HT-29 (cell line): ENCODE measurements at regions not wholly inside any gene's neighbourhood (a gene's known extent, or its start where the extent isn't known, plus 50 kb on each side); places are given as distances from the start of the nearest gene placed in this dataset.

Experiments used
- DNase-seq: peaks from one replicate; pipeline ENCODE4 v3.0.0-alpha.2; 2015; ENCODE audit warnings: low spot score

DNA sequence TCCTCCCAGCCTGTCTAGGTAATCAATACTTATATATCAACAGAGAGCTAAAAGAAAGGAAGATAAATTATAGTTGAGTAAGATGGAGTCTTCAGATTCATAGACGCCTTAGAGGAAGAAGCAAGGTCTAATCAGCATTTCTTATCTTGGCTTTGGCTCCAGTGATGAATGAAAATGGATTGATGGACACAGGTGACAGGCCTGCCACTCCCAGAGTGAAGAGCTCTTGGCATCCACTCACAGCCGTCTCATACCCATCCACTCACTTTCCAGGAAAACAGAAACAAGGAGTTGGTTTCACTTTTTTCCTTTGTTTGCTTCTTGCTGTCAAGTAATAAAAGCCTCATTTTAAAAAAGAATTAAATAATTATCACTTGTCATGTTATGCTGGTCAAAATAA, 168.2 kb downstream of the MFSD1 start:
- no peak for DNase-seq

GRCh38 chr3:158974904-158975303, 173.1 kb downstream of the MFSD1 start:
- no peak for DNase-seq

GRCh38 chr3:158976966-158977365, 175.1 kb downstream of the MFSD1 start:
- DNase-seq = no peak

DNA sequence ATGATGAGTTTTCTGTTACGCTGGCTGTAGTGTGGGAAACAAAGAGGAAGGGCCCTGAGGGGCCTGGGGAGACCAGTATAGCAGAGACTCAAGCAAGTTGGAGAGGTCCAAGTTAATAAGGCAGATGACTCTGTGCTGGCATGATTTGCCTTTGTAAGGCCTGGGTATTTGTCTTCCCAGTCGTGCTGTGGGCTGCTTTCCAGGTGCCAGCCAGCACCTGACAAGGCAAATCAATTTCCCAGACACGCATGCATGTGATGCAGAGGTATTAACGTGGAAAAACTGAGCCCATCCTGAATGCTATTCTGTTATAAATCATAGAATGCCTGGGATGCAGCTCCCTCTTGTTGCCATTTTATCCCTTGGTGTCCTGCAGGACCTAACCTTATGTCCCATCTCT, 175.6 kb downstream of the MFSD1 start:
- DNase-seq = no peak

- no peak for DNase-seq
These were observed 181.6 kb downstream of the MFSD1 start for GRCh38 chr3:158983216-158984099.

DNA sequence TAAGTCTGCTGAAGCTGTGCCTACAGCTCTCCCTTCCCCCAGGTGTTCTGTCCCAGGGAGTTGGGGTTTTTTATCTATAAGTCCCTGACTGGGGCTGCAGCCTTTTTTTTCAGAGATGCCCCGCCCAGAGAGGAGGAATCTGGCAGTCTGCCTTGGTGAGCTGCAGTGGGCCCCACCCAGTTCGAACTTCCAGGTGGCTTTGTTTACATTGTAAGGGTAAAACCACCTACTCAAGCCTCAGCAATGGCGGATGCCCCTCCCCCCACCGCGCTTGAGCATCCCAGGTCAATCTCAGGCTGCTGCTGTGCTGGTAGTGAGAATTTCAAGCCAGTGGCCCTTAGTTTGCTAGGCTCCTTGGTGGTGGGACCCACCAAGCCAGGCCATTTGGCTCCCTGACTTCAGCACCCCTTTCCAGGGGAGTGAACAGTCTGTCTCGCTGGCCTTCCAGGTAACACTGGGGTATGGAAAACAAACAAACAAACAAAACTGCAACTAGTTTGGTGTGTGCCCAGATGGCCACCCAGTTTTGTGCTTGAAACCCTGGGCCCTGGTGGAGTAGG, 189.4 kb downstream of the MFSD1 start:
- DNase-seq = peak; percentile 81

DNA sequence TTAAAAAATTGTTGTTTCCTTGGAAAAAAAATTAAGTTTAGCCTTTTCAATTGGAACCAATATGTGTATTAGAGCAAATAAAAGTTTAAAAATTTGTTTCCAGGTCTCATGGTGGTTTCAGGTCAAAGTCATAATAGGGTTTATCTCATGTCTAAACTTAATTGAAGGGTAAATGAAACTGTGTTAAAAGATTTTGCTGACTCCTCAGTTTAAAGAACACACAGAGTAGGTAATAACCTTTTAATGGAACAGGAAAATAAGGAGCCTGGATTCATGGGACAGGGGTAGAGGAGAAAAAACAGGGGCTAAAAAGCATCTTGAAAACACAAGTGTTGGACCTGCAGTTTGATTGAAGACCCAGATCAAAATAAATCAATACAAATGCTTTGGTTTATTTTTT, 190.6 kb downstream of the MFSD1 start:
- no peak for DNase-seq

- no peak for DNase-seq
These were observed 192.5 kb downstream of the MFSD1 start for GRCh38 chr3:158994386-158994785.

DNA sequence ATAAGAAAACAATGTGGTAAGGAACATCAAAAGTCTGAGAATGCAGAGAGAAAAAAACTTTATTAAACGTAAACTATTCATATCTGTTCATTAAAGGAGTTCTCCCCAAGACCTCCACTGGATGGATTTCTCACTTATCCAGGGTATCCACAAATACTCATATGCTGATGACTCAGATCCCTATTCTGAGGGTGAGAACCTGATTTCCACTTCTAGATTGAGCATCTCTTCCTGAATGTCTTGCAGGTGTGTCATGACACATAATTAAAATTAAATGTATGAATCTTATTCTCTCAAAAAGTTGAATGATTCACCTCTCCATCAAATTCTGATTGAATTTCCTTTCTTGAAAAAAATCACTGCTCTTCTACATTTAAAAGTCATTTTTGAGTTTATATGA, 199.9 kb downstream of the MFSD1 start:
- no peak for DNase-seq

DNA sequence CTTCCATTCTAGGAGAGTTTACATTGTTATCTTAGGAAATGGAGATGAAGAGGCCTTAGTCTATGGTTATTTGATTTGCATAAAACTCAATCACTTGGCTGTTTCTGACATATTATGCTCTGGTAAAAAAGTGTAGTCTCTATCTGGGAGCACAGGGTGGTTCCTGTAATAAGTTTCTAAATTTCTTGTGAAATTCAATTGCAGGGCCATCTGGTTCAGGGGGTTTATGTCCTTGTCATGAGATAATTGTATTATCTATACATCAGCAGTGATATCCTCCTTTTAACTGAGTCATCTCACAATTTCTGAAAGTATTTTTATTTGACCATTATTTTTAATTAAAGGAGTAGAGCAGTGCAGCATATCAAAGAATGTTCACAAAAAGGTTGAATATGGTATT, 203.3 kb downstream of the MFSD1 start:
- DNase-seq = no peak

DNA sequence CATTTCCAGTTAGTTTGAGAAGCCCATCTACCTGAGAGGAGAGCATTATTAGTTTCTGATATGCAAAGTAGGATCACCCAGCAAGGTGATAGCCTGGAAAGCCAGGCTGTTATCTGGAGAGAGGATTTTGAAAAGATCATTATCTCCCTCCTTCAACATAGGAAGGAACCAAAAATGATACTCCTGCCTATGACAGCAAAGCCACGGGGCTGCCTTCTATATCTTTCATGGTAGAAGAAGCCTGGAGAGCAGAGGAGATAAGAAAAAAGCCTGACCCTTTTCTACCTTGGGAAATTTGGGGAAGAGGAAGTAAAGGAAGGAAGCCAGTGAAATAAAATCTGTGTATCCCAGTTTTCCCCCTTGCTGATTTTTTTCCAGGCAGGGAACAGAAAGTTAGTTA, 205.5 kb downstream of the MFSD1 start:
- DNase-seq = no peak

GRCh38 chr3:159008401-159008800, 206.5 kb downstream of the MFSD1 start:
- DNase-seq = no peak

- DNase-seq = no peak
These were observed 216.5 kb downstream of the MFSD1 start for GRCh38 chr3:159018341-159018740.

DNA sequence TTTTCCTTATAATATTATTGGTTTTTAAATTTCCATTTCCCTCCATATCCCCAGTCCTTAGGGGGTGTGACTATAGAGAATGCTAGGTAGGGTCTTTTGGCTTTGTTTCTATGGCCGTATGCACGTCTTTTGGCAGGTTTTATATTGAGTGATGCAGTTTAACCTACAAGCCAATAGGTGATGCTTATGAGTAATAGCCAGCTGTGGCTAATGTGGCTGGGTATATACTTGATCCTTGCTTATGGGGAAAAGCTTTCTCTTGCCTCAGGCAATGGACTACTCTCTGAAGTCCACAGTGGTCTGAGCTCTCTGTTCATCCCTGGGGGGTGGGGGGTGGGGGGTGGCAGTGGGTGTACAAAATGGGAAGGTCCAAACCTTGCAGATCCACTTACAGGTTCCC, 223.9 kb downstream of the MFSD1 start:
- DNase-seq = no peak

- no peak for DNase-seq
These were observed 224.7 kb downstream of the MFSD1 start for GRCh38 chr3:159026510-159026909.

DNA sequence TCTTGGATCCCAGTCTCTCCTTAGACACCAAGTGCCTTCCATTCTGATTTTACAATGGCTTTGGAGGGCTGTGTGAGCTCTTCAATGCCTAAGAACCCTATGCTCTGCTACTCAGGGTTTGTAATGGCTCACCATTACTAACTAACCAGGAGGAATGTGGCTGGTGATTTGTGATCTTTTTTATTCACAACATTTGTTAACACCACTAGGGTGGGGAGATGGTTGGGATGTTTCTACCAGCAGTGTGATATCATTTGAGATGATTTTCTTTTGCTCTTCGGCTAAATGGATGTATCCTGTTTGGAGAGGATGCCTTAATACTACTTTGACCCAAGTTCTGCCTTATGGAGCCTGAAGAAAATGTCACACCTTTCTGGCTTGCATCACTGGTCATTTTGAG, 226.9 kb downstream of the MFSD1 start:
- DNase-seq = no peak

GRCh38 chr3:159029306-159030026, 227.6 kb downstream of the MFSD1 start:
- DNase-seq = no peak

- DNase-seq = no peak
These were observed 228.3 kb downstream of the MFSD1 start for GRCh38 chr3:159030138-159030670.

- no peak for DNase-seq
These were observed 229.2 kb downstream of the MFSD1 start for GRCh38 chr3:159030886-159031679.

GRCh38 chr3:159032311-159032710, 230.5 kb downstream of the MFSD1 start:
- DNase-seq = no peak

DNA sequence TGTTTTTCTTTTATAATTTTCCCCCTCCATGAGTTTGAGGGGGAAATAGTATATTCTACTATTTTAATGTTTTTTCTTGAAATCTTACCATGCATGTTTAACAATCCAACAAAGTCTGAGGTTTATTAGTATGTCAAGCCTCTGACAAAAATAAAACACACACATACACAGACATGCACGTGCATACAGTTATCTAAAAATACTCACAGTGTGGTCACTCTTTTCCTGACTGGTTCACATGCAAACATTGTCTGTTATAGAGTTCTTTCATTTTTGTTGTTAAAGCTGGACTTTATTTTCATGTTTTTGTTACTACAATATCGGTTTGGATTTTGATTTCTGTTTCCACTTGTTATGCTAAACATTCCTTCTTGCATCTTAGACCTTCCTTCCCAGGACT, 236.6 kb downstream of the MFSD1 start:
- no peak for DNase-seq

- no peak for DNase-seq
These were observed 237.4 kb downstream of the MFSD1 start for GRCh38 chr3:159039286-159039685.
